HG02642 (cell line): ENCODE measurements at regions not wholly inside any gene's neighbourhood (a gene's known extent, or its start where the extent isn't known, plus 50 kb on each side); places are given as distances from the start of the nearest gene placed in this dataset.

Experiments used
- ATAC-seq: cut with Tn5 transposase; IDR thresholded peaks from one replicate; pipeline ENCODE4 v1.9.1; 2021; ENCODE audit warnings: mild to moderate bottlenecking; ENCODE audit not compliant: unreplicated experiment, poor library complexity

- ATAC-seq: no peak
Observed at GRCh38 chr2:65500310-65501040, 68.1 kb upstream of the SPRED2 start.

GRCh38 chr2:65499216-65499615 lies 66.8 kb upstream of the SPRED2 start:
- no peak for ATAC-seq

- ATAC-seq: no peak
Observed at GRCh38 chr2:65498396-65498795, 66.0 kb upstream of the SPRED2 start.

- ATAC-seq: no peak
Observed at GRCh38 chr2:65495251-65495877, 63.0 kb upstream of the SPRED2 start.

- ATAC-seq: no peak
Observed at GRCh38 chr2:65494078-65494477, 61.7 kb upstream of the SPRED2 start.

- ATAC-seq: no peak
Observed at GRCh38 chr2:65491381-65491905, 59.0 kb upstream of the SPRED2 start.

- no peak for ATAC-seq
Observed at GRCh38 chr2:65490222-65490621, 57.8 kb upstream of the SPRED2 start.

- ATAC-seq: no peak
Observed at GRCh38 chr2:65489269-65489668, 56.9 kb upstream of the SPRED2 start.

GRCh38 chr2:65488527-65488926 lies 56.1 kb upstream of the SPRED2 start:
- ATAC-seq: no peak

GRCh38 chr2:65487404-65487803 lies 55.0 kb upstream of the SPRED2 start:
- no peak for ATAC-seq

- ATAC-seq: no peak
Observed at GRCh38 chr2:65486802-65487201, 54.4 kb upstream of the SPRED2 start.

GRCh38 chr2:65486282-65486681 lies 53.9 kb upstream of the SPRED2 start:
- ATAC-seq: no peak

- no peak for ATAC-seq
Observed at GRCh38 chr2:65485839-65486238, 53.4 kb upstream of the SPRED2 start.

GRCh38 chr2:65483763-65484162 lies 51.4 kb upstream of the SPRED2 start:
- ATAC-seq: no peak

GRCh38 chr2:65482971-65483370 lies 50.6 kb upstream of the SPRED2 start:
- ATAC-seq: no peak
